HCT116 (cell line): ENCODE measurements at regions not wholly inside any gene's neighbourhood (a gene's known extent, or its start where the extent isn't known, plus 50 kb on each side); places are given as distances from the start of the nearest gene placed in this dataset.

Experiments used
- ATAC-seq: fragments of 200-7000 bp; cut with Tn5 transposase; 2 replicates; pipeline ENCODE4 v1.9.1; 2020; ENCODE audit warnings: mild to moderate bottlenecking, moderate library complexity
- BruUV-seq: library from RNA; stranded (reverse); fragments of 400-500 nt; replicated peaks from 2 replicates; lab custom pipeline; 2021; lab: Mats Ljungman, UMichigan
- CTCF ChIA-PET: fragments of 300-600 bp; sonication (Branson Sonifier 250); formaldehyde crosslinking; loops from one replicate; lab custom pipeline; 2021; ENCODE audit warnings: antibody characterized with exemption; lab: Charles Lee
- POLR2A ChIA-PET: fragments of 300-600, 350-600 bp; sonication (Branson Sonifier 250); formaldehyde crosslinking; loops from one replicate; lab custom pipeline; 2021; ENCODE audit warnings: antibody characterized with exemption; lab: Charles Lee
- RAD21 ChIA-PET, 2 experiments: fragments of 300-600 bp; sonication (Branson Sonifier 250); formaldehyde crosslinking; loops; one replicate each; lab custom pipeline; 2023; ENCODE audit warnings: low total read pairs in 2 of 2; ENCODE audit not compliant: uncharacterized antibody in 2 of 2, unreplicated experiment in 2 of 2, low non-redundant PET in 1 of 2; lab: Charles Lee
- DNase-seq: peaks from one replicate; pipeline ENCODE4 v3.0.0-alpha.2; 2010; ENCODE audit warnings: low read depth, low spot score
- H2AFZ ChIP-seq: fragments of 200-600 bp; shearing (Covaris generic), sonication (generic); 2 replicates; pipeline ENCODE4 v1.6.1; 2017; ENCODE audit warnings: low read depth, mixed run types, mixed read lengths, antibody characterized with exemption, low read length; ENCODE audit not compliant: poor library complexity, severe bottlenecking
- H3K27ac ChIP-seq: 2 replicates; pipeline ENCODE4 v1.5.1; 2012; ENCODE audit warnings: low read depth, low read length
- H3K27me3 ChIP-seq: fragments of 200-600 bp; sonication (generic); 2 replicates; pipeline ENCODE4 v1.6.1; 2016; ENCODE audit warnings: mixed run types, low read length, mixed read lengths; ENCODE audit not compliant: insufficient read depth
- H3K36me3 ChIP-seq, 2 experiments: fragments of 200-500 bp in 1 of 2; fragments of 200-600 bp in 1 of 2; sonication (Bioruptor generic) in 1 of 2; sonication (generic) in 1 of 2; 2 replicates each; pipeline versions ENCODE4 v1.5.1 to v1.6.1; 2014 to 2016; ENCODE audit warnings: low read length in 2 of 2, inconsistent platforms in 1 of 2, mixed read lengths in 1 of 2, mixed run types in 1 of 2; ENCODE audit not compliant: insufficient read depth in 2 of 2, control insufficient read depth in 1 of 2
- H3K4me1 ChIP-seq, 2 experiments: fragments of 200-600 bp in 1 of 2; sonication (generic) in 1 of 2; 2 replicates each; pipeline versions ENCODE4 v1.5.1 to v1.6.1; 2012 to 2017; ENCODE audit warnings: low read length in 2 of 2, inconsistent platforms in 1 of 2, mild to moderate bottlenecking in 1 of 2, mixed read lengths in 1 of 2, mixed run types in 1 of 2, moderate library complexity in 1 of 2; ENCODE audit not compliant: insufficient read depth in 2 of 2, control insufficient read depth in 1 of 2
- H3K4me2 ChIP-seq: fragments of 200-600 bp; sonication (generic); 2 replicates; pipeline ENCODE4 v1.6.1; 2017; ENCODE audit warnings: mixed run types, low read length, mixed read lengths
- H3K4me3 ChIP-seq, 2 experiments: fragments of 200-600 bp in 1 of 2; sonication (generic) in 1 of 2; replicated peaks in 1 of 2; 2 replicates each; pipeline ENCODE4 v1.5.1; 2011 to 2016; ENCODE audit warnings: low read length in 2 of 2, control low read depth in 1 of 2, low read depth in 1 of 2, mild to moderate bottlenecking in 1 of 2, mixed read lengths in 1 of 2, mixed run types in 1 of 2
- H3K79me2 ChIP-seq: fragments of 200-600 bp; sonication (generic); 2 replicates; pipeline ENCODE4 v1.6.1; 2017; ENCODE audit warnings: mild to moderate bottlenecking, mixed run types, low read length, moderate library complexity, mixed read lengths; ENCODE audit not compliant: insufficient read depth
- H3K9ac ChIP-seq: fragments of 200-600 bp; sonication (generic); 2 replicates; pipeline ENCODE4 v1.6.1; 2016; ENCODE audit warnings: low read length, mixed read lengths
- H3K9me2 ChIP-seq: fragments of 200-600 bp; sonication (generic), shearing (Covaris generic); 2 replicates; pipeline ENCODE4 v1.6.1; 2017; ENCODE audit warnings: mixed run types, mild to moderate bottlenecking, moderate library complexity; ENCODE audit not compliant: insufficient read depth
- H3K9me3 ChIP-seq, 2 experiments: fragments of 200-500 bp in 1 of 2; fragments of 200-600 bp in 1 of 2; sonication (Bioruptor generic) in 1 of 2; sonication (generic) in 1 of 2; 2 replicates each; pipeline ENCODE4 v1.6.1; 2014 to 2017; ENCODE audit warnings: low read length in 2 of 2, mixed read lengths in 2 of 2, inconsistent platforms in 1 of 2, low read depth in 1 of 2, mild to moderate bottlenecking in 1 of 2, mixed run types in 1 of 2, moderate library complexity in 1 of 2; ENCODE audit not compliant: control insufficient read depth in 1 of 2, insufficient read depth in 1 of 2
- H4K20me1 ChIP-seq: fragments of 200-600 bp; sonication (generic), shearing (Covaris generic); 2 replicates; pipeline ENCODE4 v1.6.1; 2017; ENCODE audit warnings: mixed run types, mild to moderate bottlenecking, moderate library complexity; ENCODE audit not compliant: insufficient read depth
- EGR1 ChIP-seq: IDR thresholded peaks from 2 replicates; pipeline ENCODE4 v1.6.1; 2012; ENCODE audit warnings: low read depth
- ELF1 ChIP-seq: IDR thresholded peaks from 2 replicates; pipeline ENCODE4 v1.6.1; 2012; ENCODE audit warnings: low read depth, borderline replicate concordance
- EZH2phosphoT487 ChIP-seq: fragments of 200-600 bp; IDR thresholded peaks from 2 replicates; pipeline ENCODE4 v1.6.1; 2018; ENCODE audit warnings: antibody characterized with exemption, borderline replicate concordance
- JUND ChIP-seq: IDR thresholded peaks from 2 replicates; pipeline ENCODE4 v1.6.1; 2012
- POLR2A ChIP-seq: IDR thresholded peaks from 2 replicates; pipeline ENCODE4 v1.7.0; 2011; ENCODE audit warnings: borderline replicate concordance; ENCODE audit not compliant: insufficient read depth, insufficient read length; ENCODE audit errors: extremely low read depth
- POLR2AphosphoS5 ChIP-seq: IDR thresholded peaks from 2 replicates; pipeline ENCODE4 v1.6.1; 2011; ENCODE audit warnings: mild to moderate bottlenecking, low read depth, low read length, moderate library complexity
- RAD21 ChIP-seq: IDR thresholded peaks from 2 replicates; pipeline ENCODE4 v1.6.1; 2012; ENCODE audit warnings: low read depth, mild to moderate bottlenecking
- SRF ChIP-seq: IDR thresholded peaks from 2 replicates; pipeline ENCODE4 v1.6.1; 2012; ENCODE audit warnings: low read depth
- TCF7L2 ChIP-seq: IDR thresholded peaks from 2 replicates; pipeline ENCODE4 v1.7.0; 2011; ENCODE audit warnings: borderline replicate concordance, inconsistent platforms; ENCODE audit not compliant: insufficient read depth, insufficient read length; ENCODE audit errors: extremely low read depth
- ZNF274 ChIP-seq: fragments of 200-500 bp; sonication (Bioruptor generic); IDR thresholded peaks from 2 replicates; pipeline ENCODE4 v1.6.1; 2014; ENCODE audit warnings: mild to moderate bottlenecking, low read depth, low read length, inconsistent platforms
- intact Hi-C: fragments of 100-400 bp; cut with micrococcal nuclease; formaldehyde crosslinking; loops from 2 replicates; pipeline ENCODE4 v1.10.0; 2022
- TF ChIP-seq, protein P1 (sequence below): IDR thresholded peaks from 2 replicates; pipeline ENCODE4 v1.6.1; 2012; ENCODE audit warnings: low read depth
- TF ChIP-seq, protein P2 (sequence below): IDR thresholded peaks from 2 replicates; pipeline ENCODE4 v1.6.1; 2011; ENCODE audit warnings: mild to moderate bottlenecking, low read length, moderate library complexity; ENCODE audit not compliant: insufficient replicate concordance; ENCODE audit errors: extremely low read depth

DNA sequence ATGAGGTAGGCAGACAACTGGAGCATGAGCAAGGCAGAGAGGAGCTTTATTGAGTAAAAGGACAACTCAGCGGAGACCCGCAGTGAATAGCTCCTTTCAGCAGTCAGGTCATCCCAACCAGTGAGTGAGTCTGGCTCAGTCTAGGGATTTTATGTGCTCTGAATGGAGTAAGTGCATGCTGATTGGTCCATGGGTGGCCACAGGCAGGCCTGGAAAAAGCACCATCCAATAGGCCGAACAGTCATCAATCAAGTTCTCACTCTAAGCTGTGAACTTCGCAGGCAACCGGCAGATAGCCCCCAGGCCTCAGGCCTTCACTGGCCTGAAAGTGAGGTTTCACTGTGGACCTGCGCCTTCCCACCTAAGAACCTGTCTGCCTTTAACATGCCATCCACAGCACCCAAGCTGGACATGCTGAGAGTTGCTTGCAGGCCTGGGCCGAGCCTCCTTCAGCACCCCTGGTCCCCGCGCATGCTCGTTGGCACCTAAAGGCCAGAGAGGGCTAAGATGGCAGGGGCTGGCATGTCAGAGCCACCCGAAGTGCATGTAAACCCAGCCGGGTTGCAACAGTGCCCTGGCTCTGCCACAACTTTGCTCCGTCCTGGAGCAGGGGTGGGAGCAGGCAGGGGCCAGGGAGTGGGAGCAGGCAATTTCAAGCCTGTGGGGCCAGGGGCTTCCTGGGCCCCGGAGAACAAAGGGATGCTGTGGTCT lies 698.7 kb downstream of the SLITRK1 start:
- no peaks in the 10 kb centered on the region for H3K79me2 ChIP-seq
- no peaks in the 10 kb centered on the region for H3K4me1 ChIP-seq
- intact Hi-C loops = no loop called here
- H3K27ac ChIP-seq = no peak overlapping the region
- no peak overlapping the region for H2AFZ ChIP-seq
- TF ChIP-seq POLR2AphosphoS5 (no peak), ZNF274 (no peak), EGR1 (no peak), RAD21 (no peak), SRF (no peak), POLR2A (no peak), ELF1 (no peak), EZH2phosphoT487 (no peak), TCF7L2 (no peak), JUND (no peak)
- TF ChIP-seq, protein P1, sequence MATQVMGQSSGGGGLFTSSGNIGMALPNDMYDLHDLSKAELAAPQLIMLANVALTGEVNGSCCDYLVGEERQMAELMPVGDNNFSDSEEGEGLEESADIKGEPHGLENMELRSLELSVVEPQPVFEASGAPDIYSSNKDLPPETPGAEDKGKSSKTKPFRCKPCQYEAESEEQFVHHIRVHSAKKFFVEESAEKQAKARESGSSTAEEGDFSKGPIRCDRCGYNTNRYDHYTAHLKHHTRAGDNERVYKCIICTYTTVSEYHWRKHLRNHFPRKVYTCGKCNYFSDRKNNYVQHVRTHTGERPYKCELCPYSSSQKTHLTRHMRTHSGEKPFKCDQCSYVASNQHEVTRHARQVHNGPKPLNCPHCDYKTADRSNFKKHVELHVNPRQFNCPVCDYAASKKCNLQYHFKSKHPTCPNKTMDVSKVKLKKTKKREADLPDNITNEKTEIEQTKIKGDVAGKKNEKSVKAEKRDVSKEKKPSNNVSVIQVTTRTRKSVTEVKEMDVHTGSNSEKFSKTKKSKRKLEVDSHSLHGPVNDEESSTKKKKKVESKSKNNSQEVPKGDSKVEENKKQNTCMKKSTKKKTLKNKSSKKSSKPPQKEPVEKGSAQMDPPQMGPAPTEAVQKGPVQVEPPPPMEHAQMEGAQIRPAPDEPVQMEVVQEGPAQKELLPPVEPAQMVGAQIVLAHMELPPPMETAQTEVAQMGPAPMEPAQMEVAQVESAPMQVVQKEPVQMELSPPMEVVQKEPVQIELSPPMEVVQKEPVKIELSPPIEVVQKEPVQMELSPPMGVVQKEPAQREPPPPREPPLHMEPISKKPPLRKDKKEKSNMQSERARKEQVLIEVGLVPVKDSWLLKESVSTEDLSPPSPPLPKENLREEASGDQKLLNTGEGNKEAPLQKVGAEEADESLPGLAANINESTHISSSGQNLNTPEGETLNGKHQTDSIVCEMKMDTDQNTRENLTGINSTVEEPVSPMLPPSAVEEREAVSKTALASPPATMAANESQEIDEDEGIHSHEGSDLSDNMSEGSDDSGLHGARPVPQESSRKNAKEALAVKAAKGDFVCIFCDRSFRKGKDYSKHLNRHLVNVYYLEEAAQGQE = no peak
- TF ChIP-seq, protein P2, sequence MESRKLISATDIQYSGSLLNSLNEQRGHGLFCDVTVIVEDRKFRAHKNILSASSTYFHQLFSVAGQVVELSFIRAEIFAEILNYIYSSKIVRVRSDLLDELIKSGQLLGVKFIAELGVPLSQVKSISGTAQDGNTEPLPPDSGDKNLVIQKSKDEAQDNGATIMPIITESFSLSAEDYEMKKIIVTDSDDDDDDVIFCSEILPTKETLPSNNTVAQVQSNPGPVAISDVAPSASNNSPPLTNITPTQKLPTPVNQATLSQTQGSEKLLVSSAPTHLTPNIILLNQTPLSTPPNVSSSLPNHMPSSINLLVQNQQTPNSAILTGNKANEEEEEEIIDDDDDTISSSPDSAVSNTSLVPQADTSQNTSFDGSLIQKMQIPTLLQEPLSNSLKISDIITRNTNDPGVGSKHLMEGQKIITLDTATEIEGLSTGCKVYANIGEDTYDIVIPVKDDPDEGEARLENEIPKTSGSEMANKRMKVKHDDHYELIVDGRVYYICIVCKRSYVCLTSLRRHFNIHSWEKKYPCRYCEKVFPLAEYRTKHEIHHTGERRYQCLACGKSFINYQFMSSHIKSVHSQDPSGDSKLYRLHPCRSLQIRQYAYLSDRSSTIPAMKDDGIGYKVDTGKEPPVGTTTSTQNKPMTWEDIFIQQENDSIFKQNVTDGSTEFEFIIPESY = no peak
- ChIA-PET CTCF (no interaction called here), RAD21 (no interaction called here), POLR2A (no interaction called here)
- H3K4me3 ChIP-seq = no peak overlapping the region
- H3K27me3 ChIP-seq = no peaks in the 10 kb centered on the region
- no peak for ATAC-seq
- no peaks in the 10 kb centered on the region for H3K9me2 ChIP-seq
- H3K36me3 ChIP-seq = no peaks in the 10 kb centered on the region
- H3K9ac ChIP-seq = no peak overlapping the region
- peaks cover 5 to 8% of the 10 kb centered on the region in 2 experiments; a peak in 2 of 4 replicates for H3K9me3 ChIP-seq
- H3K4me2 ChIP-seq = no peak overlapping the region
- BruUV-seq = no TSS peak
- no peaks in the 10 kb centered on the region for H4K20me1 ChIP-seq
- no peak for DNase-seq
